HG02852 (cell line): ENCODE measurements at regions not wholly inside any gene's neighbourhood (a gene's known extent, or its start where the extent isn't known, plus 50 kb on each side); places are given as distances from the start of the nearest gene placed in this dataset.

Experiments used
- ATAC-seq: cut with Tn5 transposase; IDR thresholded peaks from one replicate; pipeline ENCODE4 v1.9.1; 2021; ENCODE audit warnings: mild to moderate bottlenecking, moderate library complexity; ENCODE audit not compliant: unreplicated experiment

GRCh38 chr14:49396801-49397200 is 189.4 kb downstream of the RPS29 start:
- no peak for ATAC-seq

- ATAC-seq = no peak
Observed at GRCh38 chr14:49381778-49382177, 204.4 kb downstream of the RPS29 start.

- peak; percentile 60 for ATAC-seq
Observed at GRCh38 chr14:49367696-49368095, 218.5 kb downstream of the RPS29 start.

- ATAC-seq = no peak
Observed at GRCh38 chr14:49366416-49366815, 219.8 kb downstream of the RPS29 start.

GRCh38 chr14:49364752-49365117 is 221.4 kb downstream of the RPS29 start:
- ATAC-seq = no peak

- no peak for ATAC-seq
Observed at GRCh38 chr14:49363821-49364751, 222.1 kb downstream of the RPS29 start.

- no peak for ATAC-seq
Observed at GRCh38 chr14:49362916-49363315, 223.3 kb downstream of the RPS29 start.

GRCh38 chr14:49339130-49339529 is 247.1 kb downstream of the RPS29 start:
- ATAC-seq = no peak

- no peak for ATAC-seq
Observed at GRCh38 chr14:49319810-49320209, 266.4 kb downstream of the RPS29 start.

- ATAC-seq = no peak
Observed at GRCh38 chr14:49315570-49315969, 270.6 kb downstream of the RPS29 start.

GRCh38 chr14:49314737-49315136 is 271.4 kb downstream of the RPS29 start:
- ATAC-seq = no peak

- ATAC-seq = no peak
Observed at GRCh38 chr14:49313108-49313507, 273.1 kb downstream of the RPS29 start.

- no peak for ATAC-seq
Observed at GRCh38 chr14:49310298-49310697, 275.9 kb downstream of the RPS29 start.

GRCh38 chr14:49306152-49306751 is 279.9 kb downstream of the RPS29 start:
- ATAC-seq = peak; percentile 80

GRCh38 chr14:49303946-49304516 is 282.1 kb downstream of the RPS29 start:
- ATAC-seq = no peak

GRCh38 chr14:49297102-49297501 is 289.1 kb downstream of the RPS29 start:
- ATAC-seq = no peak

- no peak for ATAC-seq
Observed at GRCh38 chr14:49294621-49295148, 291.5 kb downstream of the RPS29 start.

GRCh38 chr14:49287004-49287403 is 299.2 kb downstream of the RPS29 start:
- no peak for ATAC-seq

- ATAC-seq = no peak
Observed at GRCh38 chr14:49286257-49286983, 299.8 kb downstream of the RPS29 start.

GRCh38 chr14:49280566-49280965 is 305.6 kb downstream of the RPS29 start:
- no peak for ATAC-seq

GRCh38 chr14:49250517-49250916 is 335.7 kb downstream of the RPS29 start:
- no peak for ATAC-seq
